RWPE1 (cell line): ENCODE measurements at regions not wholly inside any gene's neighbourhood (a gene's known extent, or its start where the extent isn't known, plus 50 kb on each side); places are given as distances from the start of the nearest gene placed in this dataset.

Source experiments
- CTCF ChIA-PET: fragments of 350-600 bp; sonication (Branson Sonifier 250); formaldehyde crosslinking; extraction: SDS; loops from one replicate; lab custom pipeline; 2021; lab: Yijun Ruan, JAX
- POLR2A ChIA-PET: fragments of 400-600 bp; formaldehyde crosslinking; extraction: SDS; loops from one replicate; lab custom pipeline; 2020; ENCODE audit warnings: antibody characterized with exemption; ENCODE audit not compliant: low non-redundant PET; lab: Yijun Ruan, JAX
- DNase-seq: peaks from one replicate; pipeline ENCODE4 v3.0.0; 2012; ENCODE audit warnings: low spot score
- H3K27ac ChIP-seq: fragments of 450-650 bp; 2 replicates; pipeline ENCODE4 v1.5.1; 2017
- CTCF ChIP-seq: fragments of 450-650 bp; conservative IDR thresholded peaks from 2 replicates; pipeline ENCODE4 v1.5.1; 2017; ENCODE audit warnings: low read depth, mild to moderate bottlenecking

- DNase-seq: no peak
- H3K27ac ChIP-seq: no peak overlapping the region
- POLR2A ChIA-PET: no interaction called here
- no peak for TF ChIP-seq CTCF
- CTCF ChIA-PET: interaction anchor here (0.6 kb wide), 1 partner anchor 1493 kb away, joined by 4 read pairs; no protein-coding TSS in a partner anchor
Measured at GRCh38 chr15:47582233-47582632, 135.1 kb upstream of the SEMA6D start.

GRCh38 chr15:47584316-47584715 is 133.0 kb upstream of the SEMA6D start:
- CTCF ChIA-PET: interaction anchor here (0.6 kb wide), 1 partner anchor 147 kb away, joined by 3 read pairs; no protein-coding TSS in a partner anchor
- TF ChIP-seq CTCF: no peak
- POLR2A ChIA-PET: no interaction called here
- H3K27ac ChIP-seq: no peak overlapping the region
- no peak for DNase-seq

GRCh38 chr15:47586653-47587224 is 130.6 kb upstream of the SEMA6D start:
- DNase-seq: no peak
- CTCF ChIA-PET: no interaction called here
- POLR2A ChIA-PET: no interaction called here
- TF ChIP-seq CTCF: no peak
- no peak overlapping the region for H3K27ac ChIP-seq

GRCh38 chr15:47587940-47588802 is 129.1 kb upstream of the SEMA6D start:
- POLR2A ChIA-PET: no interaction called here
- DNase-seq: no peak
- H3K27ac ChIP-seq: no peak overlapping the region
- CTCF ChIA-PET: interaction anchor here (0.7 kb wide), 2 partner anchors 41 to 376 kb away, joined by 3 to 5 read pairs; no protein-coding TSS in a partner anchor
- no peak for TF ChIP-seq CTCF

- ChIA-PET CTCF (no interaction called here), POLR2A (no interaction called here)
- no peak for DNase-seq
- no peak overlapping the region for H3K27ac ChIP-seq
- TF ChIP-seq CTCF: no peak
Measured at GRCh38 chr15:47588958-47589357, 128.3 kb upstream of the SEMA6D start.

- CTCF ChIA-PET: no interaction called here
- no peak overlapping the region for H3K27ac ChIP-seq
- POLR2A ChIA-PET: no interaction called here
- TF ChIP-seq CTCF: no peak
- no peak for DNase-seq
Measured at GRCh38 chr15:47598996-47599395, 118.3 kb upstream of the SEMA6D start.
